HL-60 (cell line): ENCODE measurements at regions not wholly inside any gene's neighbourhood (a gene's known extent, or its start where the extent isn't known, plus 50 kb on each side); places are given as distances from the start of the nearest gene placed in this dataset.

Source experiments
- DNase-seq, 2 experiments: peaks; one replicate each; pipeline ENCODE4 v3.0.0-alpha.2; 2010 to 2020; ENCODE audit warnings: low read depth in 1 of 2, low spot score in 1 of 2
- H3K27ac ChIP-seq: fragments of 250-450 bp; sonication (Bioruptor Pico); replicated peaks from 2 replicates; pipeline ENCODE4 v1.5.1; 2020; ENCODE audit warnings: mild to moderate bottlenecking, moderate library complexity
- H3K27me3 ChIP-seq: fragments of 250-450 bp; sonication (Bioruptor Pico); 2 replicates; pipeline ENCODE4 v1.5.1; 2021; ENCODE audit warnings: mild to moderate bottlenecking, moderate library complexity; ENCODE audit not compliant: insufficient read depth, poor library complexity, severe bottlenecking
- H3K4me3 ChIP-seq: replicated peaks from 2 replicates; pipeline ENCODE4 v1.5.1; 2011; ENCODE audit warnings: mild to moderate bottlenecking, control low read depth, low read length; ENCODE audit not compliant: insufficient read depth
- GABPA ChIP-seq: IDR thresholded peaks from 2 replicates; pipeline ENCODE4 v1.6.1; 2012; ENCODE audit warnings: low read depth
- POLR2AphosphoS5 ChIP-seq: IDR thresholded peaks from 2 replicates; pipeline ENCODE4 v1.6.1; 2012; ENCODE audit warnings: low read depth
- SPI1 ChIP-seq: IDR thresholded peaks from 2 replicates; pipeline ENCODE4 v1.6.1; 2012; ENCODE audit warnings: low read depth, mild to moderate bottlenecking, borderline replicate concordance
- TF ChIP-seq, protein P1 (sequence below): IDR thresholded peaks from 2 replicates; pipeline ENCODE4 v1.6.1; 2012; ENCODE audit warnings: low read depth; ENCODE audit not compliant: insufficient replicate concordance
- TF ChIP-seq, protein P2 (sequence below): IDR thresholded peaks from one replicate; pipeline ENCODE4 v1.5.1; 2011; ENCODE audit warnings: low read length, control low read depth, inconsistent platforms; ENCODE audit not compliant: insufficient read depth

DNA sequence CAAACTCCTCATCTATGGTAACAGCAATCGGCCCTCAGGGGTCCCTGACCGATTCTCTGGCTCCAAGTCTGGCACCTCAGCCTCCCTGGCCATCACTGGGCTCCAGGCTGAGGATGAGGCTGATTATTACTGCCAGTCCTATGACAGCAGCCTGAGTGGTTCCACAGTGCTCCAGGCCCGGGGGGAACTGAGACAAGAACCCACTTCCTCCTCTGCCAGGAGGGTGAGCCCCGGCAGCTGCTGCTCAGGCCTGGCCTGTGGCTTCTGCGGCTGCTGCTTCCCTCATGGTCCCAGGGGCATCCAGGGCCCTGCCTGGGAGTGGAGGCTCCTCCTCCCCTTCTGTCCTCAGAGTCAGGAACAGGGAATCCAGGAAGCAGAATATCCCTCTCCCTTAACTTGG, 98.4 kb downstream of the ZNF280B start:
- no peak overlapping the region for H3K4me3 ChIP-seq
- H3K27ac ChIP-seq, result no peak overlapping the region
- H3K27me3 ChIP-seq, result no peaks in the 10 kb centered on the region
- TF ChIP-seq, protein P1, sequence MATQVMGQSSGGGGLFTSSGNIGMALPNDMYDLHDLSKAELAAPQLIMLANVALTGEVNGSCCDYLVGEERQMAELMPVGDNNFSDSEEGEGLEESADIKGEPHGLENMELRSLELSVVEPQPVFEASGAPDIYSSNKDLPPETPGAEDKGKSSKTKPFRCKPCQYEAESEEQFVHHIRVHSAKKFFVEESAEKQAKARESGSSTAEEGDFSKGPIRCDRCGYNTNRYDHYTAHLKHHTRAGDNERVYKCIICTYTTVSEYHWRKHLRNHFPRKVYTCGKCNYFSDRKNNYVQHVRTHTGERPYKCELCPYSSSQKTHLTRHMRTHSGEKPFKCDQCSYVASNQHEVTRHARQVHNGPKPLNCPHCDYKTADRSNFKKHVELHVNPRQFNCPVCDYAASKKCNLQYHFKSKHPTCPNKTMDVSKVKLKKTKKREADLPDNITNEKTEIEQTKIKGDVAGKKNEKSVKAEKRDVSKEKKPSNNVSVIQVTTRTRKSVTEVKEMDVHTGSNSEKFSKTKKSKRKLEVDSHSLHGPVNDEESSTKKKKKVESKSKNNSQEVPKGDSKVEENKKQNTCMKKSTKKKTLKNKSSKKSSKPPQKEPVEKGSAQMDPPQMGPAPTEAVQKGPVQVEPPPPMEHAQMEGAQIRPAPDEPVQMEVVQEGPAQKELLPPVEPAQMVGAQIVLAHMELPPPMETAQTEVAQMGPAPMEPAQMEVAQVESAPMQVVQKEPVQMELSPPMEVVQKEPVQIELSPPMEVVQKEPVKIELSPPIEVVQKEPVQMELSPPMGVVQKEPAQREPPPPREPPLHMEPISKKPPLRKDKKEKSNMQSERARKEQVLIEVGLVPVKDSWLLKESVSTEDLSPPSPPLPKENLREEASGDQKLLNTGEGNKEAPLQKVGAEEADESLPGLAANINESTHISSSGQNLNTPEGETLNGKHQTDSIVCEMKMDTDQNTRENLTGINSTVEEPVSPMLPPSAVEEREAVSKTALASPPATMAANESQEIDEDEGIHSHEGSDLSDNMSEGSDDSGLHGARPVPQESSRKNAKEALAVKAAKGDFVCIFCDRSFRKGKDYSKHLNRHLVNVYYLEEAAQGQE, result no peak
- TF ChIP-seq SPI1 (peak; percentile 93), GABPA (no peak), POLR2AphosphoS5 (peak; percentile 68)
- TF ChIP-seq, protein P2, sequence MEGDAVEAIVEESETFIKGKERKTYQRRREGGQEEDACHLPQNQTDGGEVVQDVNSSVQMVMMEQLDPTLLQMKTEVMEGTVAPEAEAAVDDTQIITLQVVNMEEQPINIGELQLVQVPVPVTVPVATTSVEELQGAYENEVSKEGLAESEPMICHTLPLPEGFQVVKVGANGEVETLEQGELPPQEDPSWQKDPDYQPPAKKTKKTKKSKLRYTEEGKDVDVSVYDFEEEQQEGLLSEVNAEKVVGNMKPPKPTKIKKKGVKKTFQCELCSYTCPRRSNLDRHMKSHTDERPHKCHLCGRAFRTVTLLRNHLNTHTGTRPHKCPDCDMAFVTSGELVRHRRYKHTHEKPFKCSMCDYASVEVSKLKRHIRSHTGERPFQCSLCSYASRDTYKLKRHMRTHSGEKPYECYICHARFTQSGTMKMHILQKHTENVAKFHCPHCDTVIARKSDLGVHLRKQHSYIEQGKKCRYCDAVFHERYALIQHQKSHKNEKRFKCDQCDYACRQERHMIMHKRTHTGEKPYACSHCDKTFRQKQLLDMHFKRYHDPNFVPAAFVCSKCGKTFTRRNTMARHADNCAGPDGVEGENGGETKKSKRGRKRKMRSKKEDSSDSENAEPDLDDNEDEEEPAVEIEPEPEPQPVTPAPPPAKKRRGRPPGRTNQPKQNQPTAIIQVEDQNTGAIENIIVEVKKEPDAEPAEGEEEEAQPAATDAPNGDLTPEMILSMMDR, result no peak
- DNase-seq, result peak; percentile 45 to 86

DNA sequence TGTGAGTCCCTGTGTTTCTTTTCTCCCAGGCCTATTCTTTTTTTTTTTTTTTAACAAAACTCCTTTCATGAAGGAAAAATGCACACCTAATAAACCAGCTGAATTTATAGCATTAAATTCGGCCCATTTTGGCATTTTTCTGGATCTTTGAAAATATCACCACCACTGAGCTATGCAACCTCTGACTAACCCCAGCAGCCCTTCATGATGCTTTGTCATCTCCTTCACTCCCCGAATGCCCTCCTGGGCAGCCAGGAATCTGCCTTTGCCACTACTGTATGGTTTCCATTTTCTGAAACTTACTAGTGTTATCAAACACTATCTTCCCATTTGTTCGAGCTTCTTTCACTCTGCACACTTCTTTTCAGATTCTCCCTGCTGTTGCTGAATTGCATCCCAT, 97.9 kb downstream of the ZNF280B start:
- TF ChIP-seq POLR2AphosphoS5 (no peak), SPI1 (no peak), GABPA (no peak)
- TF ChIP-seq, protein P2, result no peak
- TF ChIP-seq, protein P1, result no peak
- no peaks in the 10 kb centered on the region for H3K27me3 ChIP-seq

DNA sequence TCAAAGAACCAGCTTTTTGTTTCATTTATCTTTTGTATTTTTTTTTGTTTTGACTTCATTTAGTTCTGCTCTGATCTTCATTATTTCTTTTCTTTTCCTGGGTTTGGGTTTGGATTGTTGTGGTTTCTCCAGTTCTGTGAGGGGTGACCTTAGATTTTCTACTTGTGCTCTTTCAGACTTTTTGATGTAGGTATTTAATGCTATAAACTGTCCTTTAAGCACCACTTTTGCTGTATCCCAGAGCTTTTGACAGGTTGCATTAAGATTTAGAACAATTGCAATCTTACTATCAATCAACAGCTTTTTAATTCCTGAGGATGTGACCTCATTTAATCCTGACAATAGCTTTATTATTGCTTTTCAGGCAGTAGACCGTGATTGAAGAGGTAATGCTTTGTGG, 94.3 kb downstream of the ZNF280B start:
- peaks cover 14% of the 10 kb centered on the region for H3K27me3 ChIP-seq
- no peak overlapping the region for H3K27ac ChIP-seq
- no peak for DNase-seq
- no peak overlapping the region for H3K4me3 ChIP-seq
- no peak for TF ChIP-seq SPI1
- TF ChIP-seq, protein P2, result no peak
- no peak for TF ChIP-seq POLR2AphosphoS5
- TF ChIP-seq, protein P1, result no peak
- TF ChIP-seq GABPA, result no peak

More for the DNA sequence above, 97.9 kb downstream of the ZNF280B start:
- Histone ChIP-seq H3K4me3 (no peak overlapping the region), H3K27ac (no peak overlapping the region)
- DNase-seq, result no peak
